ENCODE measurements at regions not wholly inside any gene's neighbourhood (a gene's known extent, or its start where the extent isn't known, plus 50 kb on each side); places are given as distances from the start of the nearest gene placed in this dataset.

- TF ChIP-seq POLR2A (IDR thresholded peaks at IDR 0.05; ENCODE audit: low read depth, low read length) (no peak), POLR2AphosphoS5 (IDR thresholded peaks at IDR 0.05; ENCODE audit: low read depth, low read length) (no peak), SPI1 (IDR thresholded peaks at IDR 0.05; ENCODE audit: low read depth, low read length) (no peak), TAF1 (IDR thresholded peaks at IDR 0.05; ENCODE audit: low read depth, low read length) (no peak), POU2F2 (IDR thresholded peaks at IDR 0.05; ENCODE audit: low read depth, low read length) (no peak)
Observed at GRCh38 chr5:89401659-89402058, 518.7 kb upstream of the MEF2C start.
